Non-pigmented ciliary epithelial cell (primary cell): ENCODE measurements at regions not wholly inside any gene's neighbourhood (a gene's known extent, or its start where the extent isn't known, plus 50 kb on each side); places are given as distances from the start of the nearest gene placed in this dataset.

Source experiments
- DNase-seq: peaks from one replicate; pipeline ENCODE4 v3.0.0-alpha.2; 2010; ENCODE audit warnings: low read depth

DNA sequence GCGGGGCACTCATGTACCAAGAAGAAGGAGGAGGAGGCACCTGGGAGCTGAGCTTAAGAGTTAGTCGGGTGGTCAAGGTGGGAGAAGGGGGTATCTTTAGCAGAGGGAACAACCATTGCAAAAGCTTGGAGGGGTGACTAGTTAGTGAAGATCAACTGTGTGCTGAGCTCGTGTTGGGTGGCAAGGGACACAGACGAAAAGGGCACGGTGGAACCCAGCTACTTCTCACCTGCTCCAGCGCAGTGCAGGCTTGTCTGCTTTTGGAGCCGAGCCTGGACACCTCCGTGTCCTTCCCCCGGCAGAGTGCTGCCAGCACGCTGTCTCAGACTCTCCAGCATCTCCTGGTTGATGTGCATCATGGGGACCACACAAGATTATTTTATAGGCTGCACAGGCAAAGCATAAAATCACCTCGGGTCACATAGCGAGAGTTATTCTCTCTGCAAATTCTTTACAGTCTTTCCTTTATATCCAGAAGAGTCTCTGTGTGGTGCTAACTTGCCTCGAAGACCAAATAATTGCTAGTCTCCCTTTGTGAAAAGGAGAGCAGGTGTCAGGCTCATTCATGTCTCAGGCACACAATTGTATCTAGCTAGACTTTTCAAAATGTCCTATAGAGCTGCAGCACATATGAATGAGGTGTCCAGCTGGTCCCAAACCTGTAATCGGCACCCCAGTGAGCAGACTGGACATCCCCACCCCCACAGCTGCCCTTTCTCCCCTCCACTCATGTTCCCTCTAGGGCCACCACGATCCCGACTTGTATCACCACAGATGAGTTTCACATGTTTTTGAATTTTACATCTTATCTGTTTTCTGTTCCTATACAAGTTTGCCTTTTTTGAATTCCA, 123.4 kb downstream of the CEBPB start:
- no peak for DNase-seq

DNA sequence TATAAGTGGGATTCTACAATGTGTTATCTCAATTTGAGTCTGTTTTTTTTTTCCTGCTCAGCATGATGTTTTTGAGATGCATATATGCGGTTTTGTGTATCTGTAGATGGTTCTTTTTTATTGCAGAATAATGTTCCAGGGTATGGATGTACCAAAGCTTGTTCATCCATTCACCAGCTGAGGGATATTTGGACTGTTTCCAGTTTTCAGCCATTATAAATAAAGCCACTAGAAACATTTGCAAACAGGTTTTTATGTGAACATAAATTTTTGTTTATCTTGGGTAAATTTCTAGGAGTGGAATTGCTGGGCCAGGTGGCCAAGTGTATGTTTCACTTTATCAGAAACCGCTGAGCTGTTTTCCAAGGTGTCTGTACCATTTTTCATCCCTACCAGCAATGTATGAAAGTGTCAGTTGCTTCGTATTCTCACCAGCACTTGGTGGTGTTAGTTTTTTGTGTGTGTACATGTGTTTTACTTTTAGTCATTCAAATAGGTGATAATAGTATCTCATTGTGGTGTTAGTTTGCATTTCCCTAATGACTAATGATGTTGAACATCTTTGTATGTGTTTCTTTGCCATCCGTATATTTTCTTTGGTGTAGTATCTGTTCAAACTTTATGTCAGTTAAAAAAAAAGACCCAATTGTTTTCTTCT, 124.2 kb downstream of the CEBPB start:
- no peak for DNase-seq

DNA sequence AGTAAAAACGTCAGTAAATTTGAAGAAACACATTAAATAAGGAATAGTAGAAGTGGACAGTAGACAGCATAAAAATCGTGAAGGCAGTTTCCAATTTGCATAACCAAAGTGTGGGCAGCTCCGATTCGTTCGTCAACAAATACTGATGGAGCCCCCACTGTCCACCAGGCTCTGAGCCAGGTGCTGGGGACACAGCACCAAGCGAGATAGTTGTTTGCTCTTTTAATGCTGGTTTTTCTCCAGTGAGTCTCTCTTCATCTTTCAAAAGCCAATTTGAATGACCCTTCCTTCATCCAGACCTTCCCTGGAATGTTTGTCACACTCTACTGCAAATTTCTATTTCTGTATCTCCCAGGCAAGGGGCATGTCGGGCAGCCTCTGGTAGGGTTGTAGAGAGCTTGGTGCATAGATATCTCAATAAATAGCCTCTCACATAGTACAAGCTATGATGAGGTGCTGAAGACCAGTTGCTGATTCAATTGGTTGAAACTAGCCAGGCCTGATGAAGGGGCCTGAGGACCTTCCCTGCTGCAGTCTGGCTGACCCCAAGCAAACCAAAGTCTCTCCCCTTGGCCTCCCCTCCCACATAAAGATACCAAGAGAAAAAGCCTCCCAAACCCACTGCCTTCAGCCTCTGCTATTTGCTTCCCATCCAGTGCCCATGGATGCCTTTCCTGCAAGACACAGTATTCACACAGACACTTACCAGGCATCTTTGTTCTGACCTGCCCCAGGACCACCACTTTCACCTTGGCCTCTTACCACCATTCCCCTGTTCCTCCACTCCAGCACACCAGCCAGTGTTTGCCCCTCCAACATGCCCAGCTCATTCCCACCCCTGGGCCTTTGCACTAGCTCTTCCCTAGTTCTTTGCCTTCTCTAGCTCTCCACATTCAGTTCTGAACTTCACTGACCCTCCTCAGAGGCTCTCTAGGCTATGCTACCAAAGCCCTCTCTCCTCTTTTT, 125.2 kb downstream of the CEBPB start:
- DNase-seq, result no peak

DNA sequence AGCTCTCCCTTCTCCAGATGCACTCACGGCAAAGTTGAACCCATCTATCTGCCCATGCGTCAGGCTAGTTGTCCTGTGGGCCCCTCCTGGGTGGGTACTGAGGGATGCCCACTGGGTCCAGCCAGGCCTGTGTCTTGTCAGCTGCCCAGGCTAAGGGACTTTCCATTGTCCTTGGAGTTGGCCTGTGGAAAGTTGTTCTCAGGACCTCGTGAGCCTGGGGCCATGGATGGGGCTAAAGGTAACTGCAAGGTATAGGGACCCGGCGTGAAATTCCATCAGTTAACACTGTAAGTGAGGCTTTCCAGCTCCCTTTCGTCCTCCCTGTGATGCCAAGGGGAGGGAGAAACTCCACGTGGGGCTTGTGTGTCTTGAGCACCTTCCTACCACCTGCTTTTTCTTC, 126.5 kb downstream of the CEBPB start:
- DNase-seq, result no peak

DNA sequence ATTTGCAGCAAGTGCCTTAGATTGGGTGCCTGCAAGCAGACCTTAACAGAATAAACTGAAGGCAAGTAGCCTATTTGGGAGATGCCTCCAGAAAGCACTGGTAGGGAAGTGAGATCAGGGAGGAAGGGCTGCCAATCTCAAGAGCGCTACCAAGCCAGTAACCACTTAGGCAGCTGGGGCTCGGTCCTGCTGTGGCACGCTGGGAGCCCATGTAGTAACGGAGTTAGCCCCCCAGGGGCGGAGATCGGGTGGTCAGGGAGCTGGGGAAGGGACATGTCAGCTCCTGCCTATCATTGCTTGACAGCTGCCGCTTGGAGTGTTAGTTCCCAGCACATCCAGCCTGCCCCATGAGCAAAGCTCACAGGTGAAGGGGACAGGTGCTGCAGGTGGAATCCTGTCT, 127.0 kb downstream of the CEBPB start:
- no peak for DNase-seq

DNA sequence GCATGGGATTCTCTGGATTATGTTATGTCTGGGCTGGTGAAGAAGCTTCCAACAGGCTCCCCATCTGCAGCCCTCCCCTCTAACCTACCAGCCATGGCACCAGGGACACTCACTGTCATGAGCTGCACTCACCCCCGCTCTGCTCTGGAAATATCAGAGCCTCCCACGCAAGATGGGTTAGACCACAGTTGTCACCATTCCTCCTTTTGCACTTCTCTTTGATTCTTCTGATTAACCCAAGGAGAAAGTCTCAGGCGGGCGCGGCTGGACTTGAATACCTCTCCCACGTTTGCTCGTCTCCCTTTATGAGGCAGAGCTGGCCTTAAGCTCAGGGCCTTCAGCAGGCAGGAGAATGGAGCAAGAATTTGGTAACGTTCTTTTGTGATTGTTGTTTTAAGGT, 128.1 kb downstream of the CEBPB start:
- DNase-seq, result no peak

DNA sequence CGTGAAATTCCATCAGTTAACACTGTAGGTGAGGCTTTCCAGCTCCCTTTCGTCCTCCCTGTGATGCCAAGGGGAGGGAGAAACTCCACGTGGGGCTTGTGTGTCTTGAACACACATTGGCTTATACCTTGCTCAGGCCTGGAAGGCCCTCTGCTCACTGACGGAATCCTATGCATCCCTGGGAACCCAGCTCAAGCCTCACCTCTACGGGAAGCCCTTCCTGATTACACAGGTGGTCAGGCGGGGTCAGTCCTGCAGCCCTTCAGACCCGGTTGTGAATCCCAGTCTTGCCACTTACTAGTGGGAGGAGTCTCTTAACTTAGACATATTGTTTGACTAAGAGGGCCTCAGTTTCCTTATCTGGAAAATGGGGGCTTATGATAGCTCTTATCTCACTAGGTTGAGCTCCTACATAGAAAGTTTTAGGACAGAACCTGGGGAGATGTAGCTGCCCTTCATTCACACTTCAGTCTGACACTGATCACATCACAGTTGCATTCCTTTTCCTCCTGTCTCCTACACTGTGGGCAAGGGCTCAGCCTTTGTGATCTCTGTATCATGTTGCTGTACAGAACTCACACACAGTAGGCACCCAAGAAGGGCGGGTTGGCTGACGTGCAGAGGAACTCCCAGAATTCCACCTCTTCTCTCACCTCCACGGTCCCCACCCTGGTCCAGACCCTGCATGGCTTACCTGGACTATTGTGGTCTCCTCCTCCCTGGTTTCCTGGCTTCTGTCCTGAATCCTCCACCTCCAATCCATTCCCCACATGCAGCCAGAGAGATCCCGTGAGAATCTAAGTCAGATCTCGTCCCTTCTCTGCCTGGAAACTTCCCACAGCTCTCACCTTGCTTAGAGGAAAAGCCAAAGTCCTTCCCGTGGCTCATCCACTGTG, 129.6 kb downstream of the CEBPB start:
- DNase-seq, result no peak

DNA sequence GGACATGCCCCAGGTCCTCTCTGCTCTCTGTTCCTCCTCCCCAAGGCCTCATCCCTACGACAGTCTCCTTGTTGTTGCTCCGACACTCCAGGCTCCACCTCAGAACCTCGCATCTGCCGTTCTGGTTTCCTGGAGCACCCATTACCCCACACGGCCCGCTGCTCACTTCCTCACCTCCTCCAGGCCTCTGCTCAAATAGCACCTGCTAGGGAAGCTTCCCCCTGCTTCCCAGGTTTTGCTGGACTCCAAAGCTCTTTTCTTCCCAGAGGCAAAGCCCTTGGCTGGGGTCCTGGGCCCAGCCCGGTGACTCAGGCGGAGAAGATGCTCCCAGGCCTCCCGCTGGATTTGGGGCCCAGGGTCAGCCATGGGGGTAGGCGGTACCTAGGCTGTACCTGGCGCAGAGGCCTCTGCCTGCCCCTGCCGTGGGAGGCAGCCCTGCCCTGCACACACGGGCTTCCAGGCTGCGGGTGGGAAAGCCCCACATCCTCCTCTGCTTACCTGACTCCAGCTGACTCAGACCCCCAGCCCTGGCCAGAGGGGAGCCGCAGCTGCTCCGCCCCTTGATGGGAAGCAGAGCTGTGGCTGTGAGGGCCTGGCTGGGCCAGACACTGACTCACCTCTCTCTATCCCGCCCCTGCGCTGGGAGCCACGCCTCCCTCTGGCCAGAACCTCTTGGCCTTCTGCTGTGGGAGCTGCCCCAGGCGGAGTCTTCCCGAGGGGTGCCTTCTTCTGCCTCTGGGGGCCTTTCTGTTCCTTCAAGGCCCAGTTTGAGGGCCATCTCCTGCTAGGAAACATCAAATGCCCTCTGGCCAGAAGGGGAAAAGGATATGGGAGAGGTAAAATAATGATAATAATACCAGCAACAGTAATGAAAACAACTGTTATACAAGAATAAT, 130.5 kb downstream of the CEBPB start:
- peak; percentile 71 for DNase-seq

DNA sequence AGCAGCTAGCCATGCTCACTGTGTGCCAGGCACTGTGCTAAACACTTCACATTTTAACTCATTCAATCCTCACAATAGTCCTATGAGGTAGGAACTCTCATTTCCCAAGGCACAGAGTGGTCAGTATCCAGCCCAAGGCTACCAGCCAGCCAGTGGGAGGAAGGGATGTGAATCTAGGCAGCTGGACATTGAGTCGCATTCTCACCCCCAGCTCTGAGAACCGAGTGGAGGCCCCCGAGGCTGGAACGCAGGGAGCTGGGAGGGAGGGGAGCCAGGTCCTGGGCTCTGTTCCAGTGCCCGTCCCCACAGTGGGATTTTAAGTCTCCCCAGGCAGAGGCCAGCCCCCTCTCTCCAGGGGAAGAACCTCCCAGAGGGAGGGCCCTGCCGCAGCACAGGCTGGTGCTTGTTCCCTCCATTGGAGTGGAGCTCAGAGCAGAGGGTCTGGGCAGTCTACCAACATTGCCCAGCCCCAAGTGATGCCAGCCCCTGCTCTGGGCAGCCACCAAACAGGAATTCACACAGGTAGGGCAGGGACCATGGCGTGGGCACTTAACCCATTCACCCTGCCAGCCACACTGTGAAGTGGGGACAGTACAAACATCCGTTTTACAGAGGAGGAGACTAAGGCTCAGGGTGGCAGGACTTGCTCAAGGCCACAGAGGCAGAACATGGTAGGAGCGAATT, 131.3 kb downstream of the CEBPB start:
- no peak for DNase-seq

DNA sequence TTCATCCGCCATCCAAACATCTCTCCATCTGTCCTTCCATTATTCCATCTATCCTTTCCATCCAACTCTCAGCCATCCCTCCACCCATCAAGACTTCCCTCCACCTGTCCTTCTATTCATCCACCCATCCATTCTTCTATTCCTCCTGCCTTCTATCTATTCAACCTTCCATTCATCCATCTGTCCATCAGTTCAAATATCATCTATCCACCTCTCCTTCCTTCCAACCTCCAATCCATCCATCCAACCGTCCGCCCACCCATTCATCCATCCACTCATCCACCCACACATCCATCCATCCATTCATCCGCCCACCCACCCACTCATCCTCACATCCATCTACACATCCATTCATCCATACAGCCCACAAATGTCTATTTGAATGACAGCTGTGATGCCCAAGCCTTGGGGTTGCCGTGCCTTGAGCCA, 132.1 kb downstream of the CEBPB start:
- no peak for DNase-seq

DNA sequence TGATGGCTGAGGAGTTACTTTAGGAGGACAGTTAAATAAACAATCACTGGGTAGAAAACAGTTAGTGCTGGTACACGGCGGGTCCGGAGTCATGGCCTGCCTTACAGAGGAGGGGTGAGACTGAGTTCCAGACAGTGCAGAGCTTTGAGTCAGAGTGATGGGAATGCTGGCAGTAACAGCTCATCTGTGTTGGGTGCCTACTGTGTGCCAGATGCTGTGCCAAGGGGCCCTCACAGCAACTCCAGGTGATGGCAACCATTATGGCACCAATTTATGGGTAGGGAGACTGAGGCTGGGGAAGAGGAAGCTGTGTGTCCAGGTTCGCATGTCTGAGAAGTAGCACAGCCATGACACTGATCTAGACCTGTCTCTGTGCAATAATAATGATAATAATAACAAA, 132.6 kb downstream of the CEBPB start:
- no peak for DNase-seq

DNA sequence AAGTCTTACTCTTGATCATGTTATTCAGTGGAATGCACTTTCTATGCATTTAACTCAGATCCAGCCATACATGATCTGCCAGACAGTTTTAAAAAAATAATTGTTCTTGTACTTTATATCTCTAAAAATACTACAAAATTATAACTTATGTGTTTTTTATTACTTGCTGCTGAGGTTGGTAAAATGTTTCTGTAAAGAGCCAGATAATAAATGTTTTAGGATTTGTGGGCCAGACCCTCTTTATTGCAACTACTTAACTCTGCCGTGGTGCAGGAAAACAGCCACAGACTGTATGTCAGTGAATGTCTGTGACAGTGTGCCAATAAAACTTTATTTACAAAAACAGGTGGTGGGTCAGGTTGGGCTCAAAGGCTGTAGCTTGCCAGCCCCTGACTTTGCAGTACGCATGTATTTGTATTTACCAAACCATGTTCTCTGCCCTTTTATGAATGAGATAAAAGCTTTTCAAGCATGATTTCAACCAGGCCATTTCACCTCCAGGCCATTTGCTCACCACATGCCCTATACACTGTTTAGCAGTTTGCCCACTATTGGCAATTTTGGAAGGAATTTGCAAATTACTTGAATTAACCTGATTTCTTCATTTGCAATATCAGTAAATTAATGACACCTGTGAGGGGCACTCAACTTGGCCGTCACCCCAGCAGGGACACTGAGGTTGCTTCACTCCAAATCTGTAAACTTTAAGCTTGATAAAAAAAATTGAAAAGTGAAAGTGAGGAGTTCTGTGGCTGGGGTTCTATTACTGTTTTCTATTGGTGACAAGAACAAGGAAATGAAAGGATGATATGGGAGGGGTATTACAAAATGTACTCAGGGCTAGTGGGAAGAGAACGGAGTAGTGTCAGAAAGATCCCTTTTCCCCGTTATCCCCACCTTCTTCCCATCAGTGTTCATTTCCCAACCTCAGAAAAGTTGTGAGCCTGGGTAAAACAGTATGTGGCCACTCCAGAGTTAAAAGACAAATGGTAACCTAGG, 133.4 kb downstream of the CEBPB start:
- no peak for DNase-seq

DNA sequence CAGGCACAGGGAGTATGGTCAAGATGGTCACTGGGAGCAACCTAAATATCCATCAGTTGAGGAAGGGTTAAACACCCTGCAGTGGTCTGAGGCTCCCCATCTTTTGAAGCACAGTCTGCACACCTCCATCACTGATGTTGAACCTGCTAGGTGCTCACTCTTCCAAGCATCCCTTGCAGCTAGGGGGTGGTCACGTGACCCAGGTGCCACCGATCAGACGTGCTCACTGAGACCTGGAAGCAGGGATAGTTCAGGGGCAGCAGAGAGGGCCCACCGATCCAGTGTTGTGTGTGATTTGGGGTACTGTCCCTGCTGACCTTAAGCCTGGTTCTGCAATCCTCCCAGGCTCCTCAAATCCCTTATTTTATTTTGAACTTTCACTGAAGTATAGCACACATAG, 134.6 kb downstream of the CEBPB start:
- DNase-seq, result no peak

DNA sequence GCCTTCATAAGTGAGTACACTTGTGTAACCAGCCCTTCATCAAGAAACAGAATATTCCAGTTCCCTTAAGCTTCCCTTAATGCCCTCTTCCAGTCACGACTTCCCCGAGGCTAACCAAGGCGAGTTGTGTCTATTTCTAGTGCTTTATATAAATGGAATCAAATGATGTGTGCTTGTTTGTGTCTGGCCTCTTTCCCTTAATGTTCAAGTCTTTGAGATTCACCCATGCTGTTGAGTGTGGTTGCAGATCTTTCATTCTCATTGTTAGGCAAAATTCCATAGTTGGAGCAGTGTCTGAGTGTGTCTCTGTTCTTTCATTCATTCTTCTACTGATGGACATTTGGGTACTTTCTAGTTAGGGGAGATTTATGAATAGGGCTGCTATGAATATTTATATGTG, 135.0 kb downstream of the CEBPB start:
- no peak for DNase-seq

DNA sequence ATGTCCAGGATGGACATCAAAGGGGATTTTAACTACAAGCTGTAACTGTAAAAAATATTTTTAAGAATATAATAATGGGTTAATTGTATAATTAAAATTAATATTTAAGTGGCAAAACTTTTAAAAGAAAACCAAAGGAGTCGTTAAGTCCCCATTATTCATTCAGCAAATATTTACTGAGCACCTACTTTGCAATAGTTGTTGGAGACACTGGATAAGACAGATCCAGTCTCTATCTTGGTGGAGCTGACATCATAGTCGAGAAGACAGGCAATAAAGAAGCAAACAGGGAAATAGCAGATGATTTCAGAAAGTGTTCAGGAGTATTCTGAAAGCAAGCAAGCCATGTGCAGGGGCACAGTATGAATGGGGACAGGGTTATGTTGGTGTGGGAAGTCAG, 137.0 kb downstream of the CEBPB start:
- no peak for DNase-seq

DNA sequence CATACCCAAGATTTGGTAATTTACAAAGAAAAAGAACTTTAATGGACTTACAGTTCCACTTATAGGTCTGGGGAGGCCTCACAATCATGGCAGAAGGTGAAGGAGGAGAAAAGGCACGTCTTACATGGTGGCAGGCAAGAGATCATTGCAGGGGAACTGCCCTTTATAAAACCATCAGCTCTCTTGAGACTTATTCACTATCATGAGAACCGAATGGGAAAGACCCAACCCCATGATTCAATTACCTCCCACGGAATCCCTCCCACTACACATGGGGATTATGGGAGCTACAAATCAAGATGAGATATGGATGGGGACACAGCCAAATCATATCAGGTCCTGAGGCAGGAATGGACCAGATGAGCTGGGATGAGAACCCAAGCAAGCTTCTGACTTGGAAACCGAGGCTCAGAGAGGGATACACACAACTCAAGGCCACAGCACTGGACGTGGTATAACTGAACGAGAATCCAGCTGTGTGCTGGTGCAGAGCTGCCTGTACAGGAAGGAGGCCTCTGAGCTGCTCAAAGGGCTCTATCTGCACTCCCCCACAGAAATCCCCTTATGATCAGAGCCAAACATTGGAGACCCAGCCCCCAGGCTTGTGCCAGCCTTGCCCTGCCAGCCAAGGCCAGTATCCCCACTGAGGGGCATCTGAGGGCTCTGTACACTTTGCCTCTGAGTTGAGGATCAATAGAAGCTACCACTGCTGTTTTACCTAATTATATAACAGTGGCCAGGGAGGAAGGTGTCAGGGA, 137.8 kb downstream of the CEBPB start:
- DNase-seq, result no peak

DNA sequence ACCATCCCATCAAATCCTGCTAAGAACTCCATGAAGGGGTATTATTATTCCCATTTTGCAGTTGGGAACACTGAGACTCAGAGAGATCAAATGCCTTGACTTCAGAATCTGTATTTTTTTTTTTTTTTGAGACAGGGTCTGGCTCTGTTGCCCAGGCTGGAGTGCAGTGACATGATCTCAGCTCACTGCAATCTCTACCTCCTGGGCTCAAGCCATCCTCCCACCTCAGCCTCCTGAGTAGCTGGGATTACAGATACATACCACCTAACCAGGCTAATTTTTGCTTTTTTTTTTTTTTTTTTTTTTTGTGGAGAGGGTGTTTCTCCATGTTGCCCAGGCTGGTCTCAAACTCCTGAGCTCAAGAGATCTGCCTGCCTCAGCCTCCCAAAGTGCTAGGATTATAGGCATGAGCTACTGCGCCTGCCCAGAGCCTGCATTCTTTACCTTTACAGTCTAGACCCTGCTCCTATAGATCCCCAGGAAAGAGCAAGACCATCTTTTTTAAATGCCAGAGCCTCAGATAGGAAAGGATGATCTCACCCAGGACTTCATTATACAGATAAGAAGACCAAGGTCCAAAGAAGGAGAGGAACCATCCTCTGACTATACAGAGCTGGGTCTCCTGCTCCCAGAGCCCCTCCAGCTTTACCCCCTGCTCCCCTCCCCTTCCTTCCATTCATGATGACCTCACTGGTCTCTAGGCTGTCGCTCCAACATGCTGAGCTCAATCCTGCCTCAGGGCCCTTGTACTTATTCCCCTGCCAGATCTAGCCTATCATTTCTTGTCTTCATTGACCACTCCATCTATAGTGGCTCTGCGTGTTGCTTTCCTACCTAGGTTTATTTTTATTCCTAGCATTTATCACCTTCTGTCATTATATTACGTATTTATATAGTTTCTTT, 138.6 kb downstream of the CEBPB start:
- no peak for DNase-seq
